Activated CD8-positive, alpha-beta memory T cell treated with anti-CD3 and anti-CD28 coated beads for 1 hour (primary cell): ENCODE measurements at regions not wholly inside any gene's neighbourhood (a gene's known extent, or its start where the extent isn't known, plus 50 kb on each side); places are given as distances from the start of the nearest gene placed in this dataset.
A peak's percentile ranks its signal among the peaks of the same experiment; 100 is the strongest.

Experiments
- DNase-seq, 2 donors: peaks; one replicate each; pipeline ENCODE4 v3.0.0-alpha.2; 2020; ENCODE audit warnings: low read depth in 1 of 2; ENCODE audit errors: extremely low read depth in 1 of 2

- DNase-seq = peak in 1 of 2 donors; percentile 2
Measured at GRCh38 chr20:60921022-60921622, 330.9 kb upstream of the CDH4 start.

GRCh38 chr20:60926831-60927230, 325.2 kb upstream of the CDH4 start:
- DNase-seq = no peak

GRCh38 chr20:60928341-60928740, 323.7 kb upstream of the CDH4 start:
- no peak for DNase-seq

GRCh38 chr20:60930023-60930790, 321.9 kb upstream of the CDH4 start:
- DNase-seq = no peak

GRCh38 chr20:60931696-60932095, 320.4 kb upstream of the CDH4 start:
- DNase-seq = no peak

DNA sequence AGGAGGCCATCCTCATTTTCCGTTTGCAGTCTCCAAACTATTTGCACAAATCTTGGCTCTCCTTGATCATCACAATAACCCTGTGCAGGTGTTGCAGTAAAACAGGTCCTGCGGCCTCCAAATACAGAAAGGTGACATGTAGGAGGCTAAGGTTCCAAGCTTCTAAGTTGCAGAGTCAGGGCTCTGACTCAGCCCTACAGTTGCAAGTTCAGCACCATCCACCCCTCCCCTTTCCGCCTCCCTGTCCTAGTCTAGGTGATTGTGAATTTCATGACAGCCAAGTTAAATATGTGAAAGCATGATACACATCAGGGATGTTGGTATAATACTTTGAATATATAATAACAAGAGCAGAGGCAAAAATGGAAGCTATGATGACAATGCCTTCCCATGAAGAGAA, 317.3 kb upstream of the CDH4 start:
- DNase-seq = no peak

GRCh38 chr20:60935971-60936370, 316.1 kb upstream of the CDH4 start:
- no peak for DNase-seq

- no peak for DNase-seq
Measured at GRCh38 chr20:60937585-60937984, 314.5 kb upstream of the CDH4 start.

DNA sequence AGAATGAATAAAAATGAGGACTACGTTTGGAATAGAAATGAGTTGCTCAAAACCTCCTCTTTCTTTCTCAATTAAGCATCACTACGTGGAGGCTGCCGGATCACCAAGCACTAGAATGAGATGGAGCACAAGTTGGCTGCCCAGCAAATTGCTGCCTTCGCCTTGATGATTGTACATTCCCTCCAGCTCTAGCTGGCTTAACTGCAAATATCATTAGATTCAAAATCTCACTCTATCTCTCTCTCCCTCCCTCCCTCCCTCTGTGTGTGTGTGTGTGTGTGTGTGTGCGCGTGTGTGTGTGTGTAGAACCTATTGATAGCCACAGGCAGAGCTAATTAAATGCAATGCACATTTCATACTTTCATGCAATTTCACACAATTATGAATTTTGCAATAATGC, 310.7 kb upstream of the CDH4 start:
- DNase-seq = no peak

DNA sequence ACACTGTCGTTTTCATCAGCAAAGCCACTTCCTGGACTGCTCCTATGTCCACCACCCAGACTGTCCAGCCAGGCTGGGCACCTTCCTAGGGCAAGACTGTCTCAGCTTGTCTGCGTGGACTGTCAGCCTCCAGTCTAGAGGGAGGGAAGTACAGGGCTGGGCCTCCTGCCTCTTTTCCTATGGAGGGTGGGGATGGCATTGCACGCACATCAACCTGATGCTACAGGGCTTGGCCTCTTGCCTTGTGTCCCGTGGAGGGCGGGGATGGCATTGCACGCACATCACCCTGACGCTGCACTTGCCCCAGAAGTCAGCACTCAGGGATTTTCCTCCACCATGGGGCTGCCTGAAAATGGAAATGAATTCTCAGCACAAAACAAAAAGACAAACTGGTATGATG, 304.2 kb upstream of the CDH4 start:
- DNase-seq = no peak

- no peak for DNase-seq
Measured at GRCh38 chr20:60948224-60948623, 303.8 kb upstream of the CDH4 start.

DNA sequence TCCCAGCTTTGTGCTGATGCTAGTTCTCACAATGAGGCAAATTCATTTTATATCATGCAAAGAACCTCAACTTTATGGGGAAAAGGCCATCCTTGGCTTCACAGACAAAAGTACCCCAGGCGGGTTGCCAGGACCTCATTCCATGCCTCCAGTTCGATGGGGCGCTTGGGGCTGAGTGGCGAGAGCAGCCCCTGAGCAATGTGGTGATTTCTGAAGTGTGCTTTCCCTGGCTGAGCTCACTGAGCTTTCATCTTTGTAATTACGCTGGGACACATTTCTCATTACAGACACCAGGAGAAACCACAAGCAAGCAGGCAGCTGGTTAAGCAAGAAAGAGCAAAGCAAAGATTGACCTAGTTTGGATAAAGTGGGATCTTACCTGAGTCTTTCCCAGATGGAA, 301.5 kb upstream of the CDH4 start:
- DNase-seq = no peak

DNA sequence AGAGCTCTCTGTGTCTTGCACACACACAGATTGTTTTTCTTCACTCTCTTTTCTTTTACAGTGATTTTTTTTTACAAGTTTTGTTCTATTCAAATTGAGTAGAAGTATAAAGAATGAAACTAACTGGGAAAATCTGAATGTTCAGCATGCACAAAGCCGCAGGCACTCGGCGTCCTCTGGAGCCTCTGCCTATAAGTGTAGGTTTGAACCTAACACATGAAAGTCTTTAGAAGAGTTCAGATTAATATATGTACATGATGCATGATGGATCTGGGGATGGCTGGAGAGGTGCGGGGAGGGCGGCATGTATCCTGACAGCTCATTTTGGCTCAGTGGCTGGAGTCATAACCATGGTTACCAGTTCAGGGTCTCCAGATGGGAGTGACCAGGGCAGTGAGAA, 301.1 kb upstream of the CDH4 start:
- DNase-seq = no peak

- DNase-seq = no peak
Measured at GRCh38 chr20:60952861-60953260, 299.2 kb upstream of the CDH4 start.

- no peak for DNase-seq
Measured at GRCh38 chr20:60953321-60953720, 298.7 kb upstream of the CDH4 start.

GRCh38 chr20:60955706-60956105, 296.4 kb upstream of the CDH4 start:
- DNase-seq = no peak

GRCh38 chr20:60956194-60956593, 295.9 kb upstream of the CDH4 start:
- DNase-seq = no peak

GRCh38 chr20:60957621-60958020, 294.4 kb upstream of the CDH4 start:
- no peak for DNase-seq

GRCh38 chr20:60959971-60960370, 292.1 kb upstream of the CDH4 start:
- no peak for DNase-seq

- no peak for DNase-seq
Measured at GRCh38 chr20:60960500-60960899, 291.6 kb upstream of the CDH4 start.

DNA sequence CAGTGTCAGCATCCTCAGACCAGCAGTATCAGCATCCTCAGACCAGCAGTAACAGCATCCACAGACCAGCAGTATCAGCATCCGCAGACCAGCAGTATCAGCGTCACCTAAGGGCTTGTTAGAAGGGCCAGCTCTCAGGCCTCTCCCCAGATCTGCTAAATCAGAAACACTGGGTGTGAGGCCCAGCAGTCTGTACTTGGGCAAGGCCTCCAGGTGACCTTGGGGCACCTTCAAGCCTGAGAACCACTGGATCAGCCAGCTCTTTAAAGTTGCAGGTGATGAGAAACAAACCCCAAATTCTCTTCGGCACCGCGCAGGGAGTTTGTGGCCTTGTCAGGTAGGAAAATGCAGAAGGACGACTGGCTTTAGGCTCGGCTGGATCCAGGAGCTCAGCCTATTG, 290.5 kb upstream of the CDH4 start:
- DNase-seq = no peak

DNA sequence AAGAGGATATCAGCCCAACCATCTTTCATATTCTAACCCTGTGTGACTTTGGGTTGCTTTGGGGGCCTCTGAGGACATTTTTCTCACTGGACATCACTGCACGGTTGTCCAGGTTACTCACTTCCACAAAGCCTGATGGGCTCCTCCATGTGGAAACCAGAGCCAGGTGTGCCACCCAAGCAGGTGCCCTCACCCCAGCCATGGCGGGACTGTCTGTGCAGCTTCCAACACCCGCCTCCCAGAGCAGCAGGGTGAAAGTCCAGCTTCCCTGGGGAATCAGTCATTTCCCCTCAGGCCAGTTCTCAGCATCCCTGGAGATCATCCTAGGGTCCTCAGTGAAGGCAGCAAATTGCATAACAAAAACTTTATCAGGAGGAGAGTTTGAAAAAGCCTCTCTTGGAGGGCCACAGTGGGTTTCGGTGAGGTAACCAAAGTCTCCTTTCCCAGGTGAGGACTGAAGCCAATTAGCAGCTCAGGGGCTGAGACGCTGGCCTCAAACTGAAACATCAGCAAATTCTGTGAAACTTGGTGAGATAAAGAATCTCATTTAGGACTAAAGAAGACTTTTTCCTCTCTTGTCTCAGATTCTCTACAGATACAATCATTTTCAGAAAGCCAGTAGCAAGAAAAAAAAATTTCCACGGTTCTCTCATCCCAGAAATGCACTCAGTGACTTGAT, 289.6 kb upstream of the CDH4 start:
- DNase-seq = no peak
